ENCODE measurements at regions not wholly inside any gene's neighbourhood (a gene's known extent, or its start where the extent isn't known, plus 50 kb on each side); places are given as distances from the start of the nearest gene placed in this dataset.

DNA sequence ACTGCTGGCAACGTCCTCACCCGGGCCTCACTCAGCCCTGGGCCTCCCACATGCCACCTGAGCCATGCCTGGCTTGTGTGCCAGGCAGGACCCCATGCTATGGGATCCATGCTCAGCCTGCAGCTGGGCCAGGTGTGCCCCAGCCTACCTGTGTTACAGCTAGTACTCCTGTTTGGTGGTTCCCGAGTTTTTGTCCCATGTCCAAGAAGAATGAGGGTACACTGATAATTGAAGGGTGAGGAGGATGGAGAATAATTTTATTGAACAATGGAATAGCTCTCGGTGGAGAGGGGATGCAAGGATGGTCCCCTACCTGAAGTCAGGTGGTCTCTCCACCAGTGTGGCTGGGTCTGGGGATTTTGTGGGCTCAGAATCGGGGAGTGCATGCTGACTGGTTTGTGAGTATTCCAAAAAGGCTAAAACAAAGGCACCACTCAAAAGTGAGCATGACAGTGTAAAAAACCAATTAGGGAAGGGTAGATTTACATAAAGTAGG is 137.9 kb downstream of the TNFSF18 start:
- H3K9ac ChIP-seq (ENCODE audit: low read depth, low read length, poor library complexity) = no peak overlapping the region
- no peak overlapping the region for H2BK12ac ChIP-seq (ENCODE audit: low read length)
- H3K9me3 ChIP-seq (replicated peaks in 1 of 2; ENCODE audit: control insufficient read depth in 2 of 2, insufficient read depth in 1 of 2, low read depth in 1 of 2, low read length in 2 of 2) = peaks cover 3% of the 10 kb centered on the region in 2 donors
- no peaks in the 10 kb centered on the region for H3K79me1 ChIP-seq (ENCODE audit: low read depth, low read length)
- DNase-seq (ENCODE audit: low spot score) = no peak
- H2BK120ac ChIP-seq (ENCODE audit: low read depth, low read length) = no peak overlapping the region
- H3K14ac ChIP-seq (ENCODE audit: low read length) = no peak overlapping the region
- no peak overlapping the region for H2BK15ac ChIP-seq (ENCODE audit: low read length)
- no peak overlapping the region for H3K4me3 ChIP-seq (ENCODE audit: low read length in 2 of 2)
- H3K27ac ChIP-seq (replicated peaks; ENCODE audit: low read length) = no peak overlapping the region
- no peaks in the 10 kb centered on the region for H3K36me3 ChIP-seq (replicated peaks in 1 of 2; ENCODE audit: control insufficient read depth in 2 of 2, insufficient read depth in 2 of 2, low read length in 2 of 2)
- no peak overlapping the region for H3K4ac ChIP-seq (ENCODE audit: low read length)
- H3K27me3 ChIP-seq (ENCODE audit: control insufficient read depth in 3 of 3, insufficient read depth in 3 of 3, low read depth in 1 of 3, low read length in 3 of 3) = no peaks in the 10 kb centered on the region
- no peak overlapping the region for H4K8ac ChIP-seq (ENCODE audit: low read depth, low read length)
- no peak overlapping the region for H3K4me2 ChIP-seq (ENCODE audit: insufficient read depth, low read length, poor library complexity, severe bottlenecking)
- no peaks in the 10 kb centered on the region for H3K4me1 ChIP-seq (ENCODE audit: control insufficient read depth in 2 of 2, insufficient read depth in 1 of 2, low read depth in 1 of 2, low read length in 2 of 2)
- H3K18ac ChIP-seq (ENCODE audit: low read length) = no peak overlapping the region
- no peak overlapping the region for H4K91ac ChIP-seq (ENCODE audit: low read depth, low read length, poor library complexity)
- no CpG with 5 or more reads among the region's 5 CpGs for WGBS, 2 donors (ENCODE audit: extremely low coverage in 2 of 2, insufficient read length in 2 of 2, insufficient replicate concordance in 1 of 2)
- no peak overlapping the region for H2AFZ ChIP-seq (ENCODE audit: low read length)
- H3K23ac ChIP-seq (ENCODE audit: low read depth, low read length, poor library complexity) = no peak overlapping the region
- no peak overlapping the region for H2BK5ac ChIP-seq (ENCODE audit: low read length)
- no peak overlapping the region for H2AK5ac ChIP-seq (ENCODE audit: low read depth, low read length)

DNA sequence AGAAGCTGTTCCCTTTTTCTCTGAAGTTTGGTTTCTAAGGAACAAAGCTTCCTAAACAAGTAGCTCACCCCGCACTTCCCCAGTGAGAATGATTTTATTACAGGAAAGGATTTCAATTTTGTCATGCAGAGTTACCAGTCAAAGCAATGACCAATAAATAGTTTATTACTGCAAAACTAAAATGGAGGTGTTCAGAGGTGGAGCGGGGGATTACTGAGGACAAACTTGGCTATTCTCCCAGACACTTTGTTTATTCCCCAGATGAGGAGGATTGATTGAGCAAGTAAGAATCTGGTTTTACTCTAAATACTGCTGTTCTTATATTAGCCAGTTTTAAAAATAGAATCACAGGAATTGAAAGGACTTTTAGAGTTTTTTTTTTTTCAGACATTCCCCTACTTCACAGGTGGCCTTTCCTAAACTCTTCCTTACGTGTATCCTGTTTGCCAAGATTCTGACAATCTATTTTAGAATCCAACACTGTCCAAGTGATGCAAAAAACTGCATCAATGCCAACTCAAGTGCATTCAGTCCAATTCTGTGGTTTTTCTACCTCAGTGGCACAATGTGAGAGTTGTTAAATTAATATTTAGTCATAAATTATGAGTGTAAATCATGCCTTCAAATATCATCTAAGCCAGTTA is 136.1 kb downstream of the TNFSF18 start:
- H3K23ac ChIP-seq (ENCODE audit: low read depth, low read length, poor library complexity) = no peak overlapping the region
- no peaks in the 10 kb centered on the region for H3K4me1 ChIP-seq (ENCODE audit: control insufficient read depth in 2 of 2, insufficient read depth in 1 of 2, low read depth in 1 of 2, low read length in 2 of 2)
- H3K18ac ChIP-seq (ENCODE audit: low read length) = no peak overlapping the region
- no peak overlapping the region for H3K4me2 ChIP-seq (ENCODE audit: insufficient read depth, low read length, poor library complexity, severe bottlenecking)
- H2BK120ac ChIP-seq (ENCODE audit: low read depth, low read length) = no peak overlapping the region
- H3K14ac ChIP-seq (ENCODE audit: low read length) = no peak overlapping the region
- no peak overlapping the region for H4K8ac ChIP-seq (ENCODE audit: low read depth, low read length)
- no CpG with 5 or more reads among the region's 3 CpGs for WGBS, 2 donors (ENCODE audit: extremely low coverage in 2 of 2, insufficient read length in 2 of 2, insufficient replicate concordance in 1 of 2)
- no peak for DNase-seq (ENCODE audit: low spot score)
- no peak overlapping the region for H2AK5ac ChIP-seq (ENCODE audit: low read depth, low read length)
- H3K9ac ChIP-seq (ENCODE audit: low read depth, low read length, poor library complexity) = no peak overlapping the region
- H3K36me3 ChIP-seq (replicated peaks in 1 of 2; ENCODE audit: control insufficient read depth in 2 of 2, insufficient read depth in 2 of 2, low read length in 2 of 2) = no peaks in the 10 kb centered on the region
- no peak overlapping the region for H2AFZ ChIP-seq (ENCODE audit: low read length)
- H2BK12ac ChIP-seq (ENCODE audit: low read length) = no peak overlapping the region
- no peak overlapping the region for H2BK15ac ChIP-seq (ENCODE audit: low read length)
- peaks cover 3% of the 10 kb centered on the region in 2 donors for H3K9me3 ChIP-seq (replicated peaks in 1 of 2; ENCODE audit: control insufficient read depth in 2 of 2, insufficient read depth in 1 of 2, low read depth in 1 of 2, low read length in 2 of 2)
- no peak overlapping the region for H3K4ac ChIP-seq (ENCODE audit: low read length)
- no peak overlapping the region for H3K4me3 ChIP-seq (ENCODE audit: low read length in 2 of 2)
- no peaks in the 10 kb centered on the region for H3K27me3 ChIP-seq (ENCODE audit: control insufficient read depth in 3 of 3, insufficient read depth in 3 of 3, low read depth in 1 of 3, low read length in 3 of 3)
- no peak overlapping the region for H4K91ac ChIP-seq (ENCODE audit: low read depth, low read length, poor library complexity)
- H2BK5ac ChIP-seq (ENCODE audit: low read length) = no peak overlapping the region
- H3K27ac ChIP-seq (replicated peaks; ENCODE audit: low read length) = no peak overlapping the region
- H3K79me1 ChIP-seq (ENCODE audit: low read depth, low read length) = no peaks in the 10 kb centered on the region

DNA sequence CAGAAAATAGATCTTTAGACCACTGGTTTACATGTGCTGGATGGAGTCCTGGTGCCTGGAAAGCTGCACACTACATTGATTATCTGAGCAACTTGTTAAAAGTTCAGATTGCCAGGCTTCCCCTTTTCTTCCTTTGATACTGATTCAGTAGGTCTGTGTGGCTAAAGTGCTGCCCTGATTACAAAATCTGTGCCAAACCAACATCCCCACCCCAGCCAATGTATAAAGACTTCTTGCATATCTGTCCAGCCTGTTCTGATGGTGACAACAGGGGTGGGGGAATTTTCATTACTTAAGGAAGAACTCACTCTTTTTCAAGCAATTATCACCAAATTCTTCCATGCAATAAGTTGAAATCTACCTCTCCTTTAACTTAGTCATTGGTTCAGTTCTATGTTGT is 135.5 kb downstream of the TNFSF18 start:
- Histone ChIP-seq H3K27ac (replicated peaks; ENCODE audit: low read length) (no peak overlapping the region), H4K91ac (ENCODE audit: low read depth, low read length, poor library complexity) (no peak overlapping the region), H3K4me1 (ENCODE audit: control insufficient read depth in 2 of 2, insufficient read depth in 1 of 2, low read depth in 1 of 2, low read length in 2 of 2) (no peaks in the 10 kb centered on the region), H4K8ac (ENCODE audit: low read depth, low read length) (no peak overlapping the region), H3K4me2 (ENCODE audit: insufficient read depth, low read length, poor library complexity, severe bottlenecking) (no peak overlapping the region), H3K27me3 (ENCODE audit: control insufficient read depth in 3 of 3, insufficient read depth in 3 of 3, low read depth in 1 of 3, low read length in 3 of 3) (no peaks in the 10 kb centered on the region), H2BK12ac (ENCODE audit: low read length) (no peak overlapping the region), H3K9me3 (replicated peaks in 1 of 2; ENCODE audit: control insufficient read depth in 2 of 2, insufficient read depth in 1 of 2, low read depth in 1 of 2, low read length in 2 of 2) (peaks cover 3% of the 10 kb centered on the region in 2 donors), H2AK5ac (ENCODE audit: low read depth, low read length) (no peak overlapping the region), H2BK5ac (ENCODE audit: low read length) (no peak overlapping the region), H3K36me3 (replicated peaks in 1 of 2; ENCODE audit: control insufficient read depth in 2 of 2, insufficient read depth in 2 of 2, low read length in 2 of 2) (no peaks in the 10 kb centered on the region), H3K79me1 (ENCODE audit: low read depth, low read length) (no peaks in the 10 kb centered on the region), H3K4ac (ENCODE audit: low read length) (no peak overlapping the region), H2AFZ (ENCODE audit: low read length) (no peak overlapping the region), H3K18ac (ENCODE audit: low read length) (no peak overlapping the region), H3K4me3 (ENCODE audit: low read length in 2 of 2) (no peak overlapping the region), H3K23ac (ENCODE audit: low read depth, low read length, poor library complexity) (no peak overlapping the region), H3K9ac (ENCODE audit: low read depth, low read length, poor library complexity) (no peak overlapping the region), H2BK120ac (ENCODE audit: low read depth, low read length) (no peak overlapping the region), H2BK15ac (ENCODE audit: low read length) (no peak overlapping the region), H3K14ac (ENCODE audit: low read length) (no peak overlapping the region)
- no peak for DNase-seq (ENCODE audit: low spot score)

DNA sequence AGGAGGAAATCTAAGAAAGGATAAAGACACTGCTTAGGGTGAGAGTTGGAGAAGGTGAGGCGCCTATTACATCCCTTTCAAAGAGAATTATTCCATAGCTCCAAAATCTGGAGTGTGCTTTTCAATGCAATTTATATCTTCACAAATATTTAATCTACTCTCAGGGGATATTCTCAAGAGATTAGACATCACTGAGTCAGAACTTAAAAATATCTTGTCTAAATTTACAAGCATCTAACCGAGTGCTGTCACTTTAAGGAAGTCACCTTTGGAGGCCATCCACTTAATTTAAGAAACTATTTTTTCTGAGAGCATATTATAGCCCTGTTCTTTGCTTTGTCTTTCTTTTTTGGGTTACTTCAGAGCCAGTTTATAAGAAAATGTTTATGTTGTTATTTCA is 134.6 kb downstream of the TNFSF18 start:
- no peak for DNase-seq (ENCODE audit: low spot score)
- Histone ChIP-seq H3K9ac (ENCODE audit: low read depth, low read length, poor library complexity) (no peak overlapping the region), H4K8ac (ENCODE audit: low read depth, low read length) (no peak overlapping the region), H3K4me1 (ENCODE audit: control insufficient read depth in 2 of 2, insufficient read depth in 1 of 2, low read depth in 1 of 2, low read length in 2 of 2) (no peaks in the 10 kb centered on the region), H3K36me3 (replicated peaks in 1 of 2; ENCODE audit: control insufficient read depth in 2 of 2, insufficient read depth in 2 of 2, low read length in 2 of 2) (no peaks in the 10 kb centered on the region), H3K27me3 (ENCODE audit: control insufficient read depth in 3 of 3, insufficient read depth in 3 of 3, low read depth in 1 of 3, low read length in 3 of 3) (no peaks in the 10 kb centered on the region), H2BK12ac (ENCODE audit: low read length) (no peak overlapping the region), H4K91ac (ENCODE audit: low read depth, low read length, poor library complexity) (no peak overlapping the region), H3K18ac (ENCODE audit: low read length) (no peak overlapping the region), H2AFZ (ENCODE audit: low read length) (no peak overlapping the region), H2AK5ac (ENCODE audit: low read depth, low read length) (no peak overlapping the region), H3K23ac (ENCODE audit: low read depth, low read length, poor library complexity) (no peak overlapping the region), H3K14ac (ENCODE audit: low read length) (no peak overlapping the region), H2BK15ac (ENCODE audit: low read length) (no peak overlapping the region), H3K27ac (replicated peaks; ENCODE audit: low read length) (no peak overlapping the region), H3K4me2 (ENCODE audit: insufficient read depth, low read length, poor library complexity, severe bottlenecking) (no peak overlapping the region), H3K79me1 (ENCODE audit: low read depth, low read length) (no peaks in the 10 kb centered on the region), H2BK120ac (ENCODE audit: low read depth, low read length) (no peak overlapping the region), H3K4me3 (ENCODE audit: low read length in 2 of 2) (no peak overlapping the region), H2BK5ac (ENCODE audit: low read length) (no peak overlapping the region), H3K9me3 (replicated peaks in 1 of 2; ENCODE audit: control insufficient read depth in 2 of 2, insufficient read depth in 1 of 2, low read depth in 1 of 2, low read length in 2 of 2) (peaks cover 3% of the 10 kb centered on the region in 2 donors), H3K4ac (ENCODE audit: low read length) (no peak overlapping the region)
- no CpG with 5 or more reads among the region's 2 CpGs for WGBS, 2 donors (ENCODE audit: extremely low coverage in 2 of 2, insufficient read length in 2 of 2, insufficient replicate concordance in 1 of 2)
